GM19397 (cell line): ENCODE measurements at regions not wholly inside any gene's neighbourhood (a gene's known extent, or its start where the extent isn't known, plus 50 kb on each side); places are given as distances from the start of the nearest gene placed in this dataset.

Experiments used
- ATAC-seq: cut with Tn5 transposase; IDR thresholded peaks from one replicate; pipeline ENCODE4 v1.9.1; 2021; ENCODE audit warnings: mild to moderate bottlenecking, moderate library complexity; ENCODE audit not compliant: unreplicated experiment

DNA sequence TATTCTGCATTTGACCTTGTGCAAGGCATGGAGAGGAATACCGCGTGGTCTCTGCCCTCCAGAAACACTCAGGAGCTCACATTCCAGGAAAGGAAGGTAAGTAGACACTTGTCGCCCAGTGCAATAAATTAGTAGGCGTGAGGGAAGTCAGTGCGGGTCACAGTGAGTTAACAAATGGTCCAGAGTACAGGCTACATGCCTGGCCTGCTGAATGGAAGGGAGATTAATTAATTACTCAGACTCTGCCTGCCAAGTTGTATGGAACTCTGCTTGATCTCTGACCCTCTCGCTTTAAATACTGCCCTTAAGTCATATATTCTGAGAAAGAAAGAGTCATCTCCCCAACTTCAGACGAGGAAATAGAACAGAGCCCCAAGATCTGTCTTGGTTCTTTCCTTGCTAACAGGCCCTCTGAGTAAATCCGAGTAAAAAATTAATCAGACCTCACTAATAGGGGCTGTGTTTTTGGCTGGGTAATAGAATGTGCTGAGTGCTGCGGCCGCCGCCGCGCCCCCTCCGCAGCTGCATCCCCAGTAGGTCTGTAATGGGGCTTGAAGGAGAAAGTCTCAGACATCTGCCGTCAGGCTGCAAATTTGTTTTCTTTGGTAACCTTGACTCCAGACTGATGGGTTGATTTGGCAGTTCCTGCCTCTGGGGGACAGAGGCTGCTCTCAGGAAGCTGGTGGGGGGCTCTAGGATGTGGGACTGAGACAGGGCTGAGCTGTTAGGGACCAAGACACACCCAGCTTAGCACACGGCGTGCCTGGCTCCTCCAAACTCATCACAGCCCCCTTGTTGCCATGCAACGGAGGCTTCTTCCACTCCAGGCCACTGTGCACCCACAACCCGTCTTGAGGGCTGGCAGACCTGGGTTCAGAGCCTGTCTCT lies 144.4 kb downstream of the NSG2 start:
- no peak for ATAC-seq

DNA sequence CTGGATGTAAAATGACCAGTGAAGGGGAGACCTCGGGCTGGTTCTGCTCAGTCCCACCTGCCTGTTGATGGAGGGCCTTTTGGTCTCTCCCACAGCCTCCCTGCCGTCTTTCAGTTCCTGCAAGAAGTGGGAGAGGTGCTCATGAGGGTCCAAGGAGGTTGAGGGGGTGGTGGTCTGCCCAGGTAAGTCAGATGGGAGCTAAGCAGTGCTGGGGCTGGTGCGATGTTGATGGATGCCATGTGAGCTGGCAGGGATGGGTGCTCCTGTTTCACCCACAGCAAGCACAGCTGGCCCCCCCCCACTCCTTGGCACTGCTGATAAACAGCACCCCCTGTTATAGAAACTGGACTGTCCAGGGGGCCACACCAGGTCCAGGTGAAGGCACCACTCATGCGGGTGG lies 145.6 kb downstream of the NSG2 start:
- ATAC-seq, result no peak

DNA sequence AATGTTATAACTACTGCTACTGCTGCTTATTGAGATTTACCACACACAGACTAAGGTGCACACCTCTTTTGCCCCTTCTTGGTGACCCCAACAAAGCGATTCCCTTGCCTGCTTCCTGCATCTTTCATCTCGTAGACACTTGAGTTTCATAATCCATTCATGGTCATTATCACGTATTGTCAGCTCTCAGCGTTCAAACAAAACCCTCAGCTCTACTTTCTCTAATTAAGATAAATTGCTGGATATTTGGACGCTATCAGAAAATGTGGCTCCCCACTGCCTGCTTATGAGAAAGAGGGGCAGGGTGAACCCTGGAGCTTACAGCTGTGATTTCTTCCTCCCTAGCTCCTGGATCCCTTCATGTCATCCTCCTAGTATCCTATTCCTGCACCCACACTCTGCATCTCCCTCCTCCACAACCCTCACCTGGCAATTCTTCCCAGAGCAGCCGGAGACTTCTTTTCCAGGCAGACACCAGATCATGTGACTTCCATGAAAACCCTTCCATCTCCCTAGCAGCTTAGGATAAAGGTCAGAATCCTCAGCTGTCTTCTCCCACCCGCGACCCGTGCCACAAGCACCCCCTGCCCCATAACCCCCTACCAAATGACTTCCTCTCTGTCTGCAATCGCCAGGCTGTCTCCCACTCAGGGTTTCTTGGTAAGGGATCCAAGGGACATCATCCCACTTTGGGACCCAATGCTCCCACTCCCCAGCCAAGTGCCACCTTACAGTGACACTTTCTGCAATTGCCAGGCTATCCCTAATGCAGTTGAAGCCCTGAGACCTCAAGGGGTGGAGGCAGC lies 146.5 kb downstream of the NSG2 start:
- ATAC-seq, result no peak

DNA sequence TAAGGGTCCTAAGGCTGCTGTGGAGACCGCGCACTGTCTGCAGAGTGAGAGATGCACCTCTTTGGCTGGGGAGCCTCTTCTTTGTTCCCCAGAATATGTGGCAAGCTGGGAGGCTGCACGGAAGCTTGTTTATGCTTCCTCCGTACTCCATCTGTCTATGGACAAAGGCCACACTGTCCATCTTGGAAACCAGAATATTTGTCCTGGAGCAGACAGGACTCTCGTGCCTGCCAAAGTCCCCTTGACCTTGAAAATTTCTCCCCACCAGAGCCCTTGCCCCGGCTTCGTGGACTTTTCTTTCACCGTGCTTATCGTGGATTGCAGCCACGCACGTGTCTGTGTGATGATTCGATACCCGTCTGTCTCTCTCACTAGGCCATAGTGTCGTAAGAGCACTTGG lies 147.4 kb downstream of the NSG2 start:
- ATAC-seq, result no peak

DNA sequence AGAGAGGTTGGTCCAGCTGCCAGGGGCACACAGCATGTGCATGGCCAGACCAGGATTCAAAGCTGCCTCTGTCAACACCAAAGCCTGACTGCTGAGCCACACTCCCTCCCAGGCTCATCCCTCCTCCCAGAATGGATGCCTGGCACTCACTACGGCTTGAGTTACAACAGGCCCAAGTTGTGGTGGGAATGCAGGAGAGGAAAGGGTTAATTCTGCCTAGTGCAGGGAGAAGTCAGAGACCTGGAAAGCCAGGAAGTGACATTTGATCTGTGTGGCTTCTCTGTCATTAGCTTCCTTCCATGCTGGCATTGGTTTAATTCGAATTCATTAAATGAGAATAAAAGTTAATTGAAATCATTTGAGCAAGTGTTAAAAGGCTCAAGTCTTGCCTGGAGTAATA lies 150.0 kb downstream of the NSG2 start:
- no peak for ATAC-seq

DNA sequence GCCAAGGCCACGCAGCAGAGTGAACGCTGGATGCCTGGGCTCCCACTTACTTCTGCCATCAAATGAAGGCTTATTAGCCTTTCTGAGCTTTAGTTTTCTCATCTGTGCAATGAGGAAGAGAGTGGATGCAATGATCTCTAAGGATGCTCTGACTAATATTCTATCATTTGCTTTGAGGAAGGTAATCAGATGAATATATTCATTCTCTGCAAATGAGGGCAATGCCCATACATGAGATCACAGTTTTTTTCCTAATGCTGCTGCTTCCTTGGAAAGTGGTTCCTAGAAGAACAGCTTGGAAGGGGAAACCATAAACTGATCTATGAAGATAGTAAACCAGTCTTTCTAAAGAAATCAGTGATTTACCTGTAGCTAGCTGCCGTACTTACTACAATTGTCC lies 152.4 kb downstream of the NSG2 start:
- ATAC-seq, result no peak

DNA sequence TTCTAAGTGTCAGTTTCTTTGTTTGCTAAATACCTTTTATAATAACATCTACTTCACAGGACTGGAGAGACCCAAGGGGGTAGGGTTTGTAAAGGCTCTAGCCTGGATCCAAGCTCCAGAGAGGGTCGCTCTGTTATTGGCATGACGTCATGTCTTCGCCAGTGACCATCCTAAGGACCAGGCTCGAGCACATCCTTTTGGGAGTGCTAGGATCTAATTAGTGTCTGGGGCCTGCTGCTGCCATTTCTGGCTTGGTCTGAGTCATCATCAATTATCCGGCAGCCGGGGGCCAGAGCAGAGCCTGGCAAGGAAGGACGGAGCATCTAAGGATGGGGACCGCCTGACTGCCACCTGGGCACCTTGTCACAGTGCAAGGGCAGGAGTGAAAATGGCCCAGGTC lies 153.0 kb downstream of the NSG2 start:
- ATAC-seq, result no peak

DNA sequence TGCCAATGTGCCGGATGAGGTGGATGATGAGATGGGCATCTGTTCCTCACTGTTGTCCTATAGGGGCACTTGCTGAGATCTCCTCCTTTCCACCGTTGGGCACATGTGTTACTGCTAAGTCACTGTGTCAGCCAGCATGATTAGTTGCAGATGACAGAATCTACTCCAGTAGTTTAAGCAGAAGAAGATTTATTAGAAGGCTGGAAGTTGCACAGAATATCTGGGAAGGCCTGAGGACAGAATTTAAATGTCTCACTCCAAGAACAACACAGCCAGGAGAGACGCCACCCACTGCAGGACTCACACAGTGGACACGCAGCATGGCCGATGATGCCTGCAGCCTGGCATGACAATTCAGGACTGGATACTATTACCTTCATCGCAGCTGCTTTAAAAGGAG lies 157.5 kb downstream of the NSG2 start:
- ATAC-seq, result no peak

DNA sequence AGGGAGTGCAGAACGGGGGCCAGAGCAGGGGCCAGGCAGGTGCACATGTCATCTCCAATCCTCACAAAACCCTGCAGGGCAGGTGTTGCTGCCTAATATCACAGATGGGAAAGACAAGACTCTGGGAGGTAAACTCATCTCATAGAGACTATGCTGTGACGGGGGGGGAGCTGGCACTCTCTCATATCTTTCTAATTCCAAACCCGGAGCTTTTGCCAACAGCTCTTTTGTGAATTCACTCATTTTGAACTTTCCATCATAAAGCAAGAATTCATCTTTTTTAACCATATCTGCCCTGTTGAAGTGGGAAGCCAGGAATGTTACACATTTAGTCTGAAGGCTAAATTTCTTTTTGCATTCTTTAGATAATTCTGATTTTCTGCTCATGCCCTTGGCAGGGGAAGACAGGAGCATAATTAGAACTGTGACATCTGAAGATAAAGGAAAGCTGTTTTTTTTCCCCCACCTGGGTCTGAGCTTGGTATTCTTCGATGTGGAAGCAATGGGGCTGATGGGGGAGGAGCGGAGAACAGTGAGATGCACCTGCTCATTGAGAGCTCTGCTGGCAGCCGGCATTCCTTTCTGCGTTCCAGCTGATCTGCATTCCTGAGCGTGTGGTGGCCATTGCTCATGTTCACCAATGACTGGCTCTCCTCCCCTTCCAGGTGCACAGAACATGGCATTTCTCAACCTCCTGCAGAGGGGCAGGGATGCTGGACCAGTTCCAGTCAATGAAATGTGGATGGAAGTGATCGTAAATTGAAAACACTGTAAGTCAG lies 159.2 kb downstream of the NSG2 start:
- ATAC-seq, result no peak

DNA sequence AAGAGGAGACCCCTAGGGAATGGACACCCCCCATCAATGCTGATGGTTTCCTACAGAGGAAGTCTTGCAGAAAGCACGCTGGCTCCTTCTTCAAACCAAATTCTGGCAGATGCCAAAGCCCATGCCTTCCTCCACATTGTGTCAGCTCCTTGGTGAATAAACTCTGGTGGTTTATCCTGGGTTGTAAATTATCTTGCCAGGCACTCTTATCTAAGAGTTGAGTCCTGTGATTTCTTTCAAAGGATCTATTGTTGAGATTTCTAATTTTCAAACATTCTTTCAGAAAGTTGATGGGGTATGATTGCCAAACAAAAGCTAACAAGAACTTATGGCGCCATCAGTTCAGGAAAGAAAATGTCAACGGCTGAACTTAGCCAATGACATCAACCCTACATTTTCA lies 160.4 kb downstream of the NSG2 start:
- no peak for ATAC-seq

DNA sequence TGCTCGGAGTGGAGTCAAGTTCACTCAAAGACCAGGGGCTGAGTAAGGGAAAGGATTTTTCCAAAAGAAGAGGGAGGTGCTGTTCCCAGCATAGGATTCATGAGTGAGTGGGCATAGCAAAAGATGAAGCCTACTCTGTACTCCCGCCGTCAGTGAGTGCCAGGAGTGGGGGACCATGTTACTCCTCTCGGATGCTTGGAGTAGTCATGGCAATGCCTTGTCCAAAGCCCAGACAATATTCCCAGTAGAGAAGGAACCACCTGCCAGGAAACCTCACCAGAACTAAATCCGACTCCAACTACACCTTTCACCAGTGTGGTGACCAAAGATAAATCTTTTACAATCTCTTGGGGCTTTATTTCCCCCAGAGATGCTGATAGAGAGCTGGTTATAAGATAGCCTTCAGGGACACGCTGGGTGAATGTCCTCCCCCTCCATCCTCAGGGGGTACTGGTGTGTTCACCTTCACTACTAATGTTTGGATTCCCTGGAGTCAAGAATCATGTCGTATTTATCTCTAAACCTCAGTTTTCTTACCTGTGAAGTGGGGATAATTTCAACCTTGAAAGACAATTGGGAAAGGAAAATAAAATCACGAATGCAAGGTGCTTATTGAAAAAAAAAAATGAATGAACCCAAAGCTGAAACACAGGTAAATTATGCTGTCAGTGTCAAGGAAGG lies 165.2 kb downstream of the NSG2 start:
- no peak for ATAC-seq

DNA sequence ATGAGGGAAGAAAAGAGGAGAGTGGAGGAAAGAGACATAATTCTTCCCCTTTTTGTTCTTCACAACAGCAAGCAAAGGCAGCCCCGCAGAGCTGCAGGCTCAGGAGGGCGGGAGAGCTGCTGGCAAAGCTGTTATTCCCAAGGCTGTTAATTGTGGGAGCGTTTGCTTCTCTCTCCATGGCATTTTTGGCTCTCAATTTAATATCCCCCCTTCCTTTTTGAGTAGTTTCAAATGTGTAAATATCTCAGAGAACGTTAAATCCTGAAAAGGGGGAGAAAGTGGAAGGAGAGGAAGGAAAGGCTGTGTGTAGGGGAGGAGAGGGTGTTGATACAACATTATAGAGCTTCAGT lies 165.7 kb downstream of the NSG2 start:
- ATAC-seq, result no peak

DNA sequence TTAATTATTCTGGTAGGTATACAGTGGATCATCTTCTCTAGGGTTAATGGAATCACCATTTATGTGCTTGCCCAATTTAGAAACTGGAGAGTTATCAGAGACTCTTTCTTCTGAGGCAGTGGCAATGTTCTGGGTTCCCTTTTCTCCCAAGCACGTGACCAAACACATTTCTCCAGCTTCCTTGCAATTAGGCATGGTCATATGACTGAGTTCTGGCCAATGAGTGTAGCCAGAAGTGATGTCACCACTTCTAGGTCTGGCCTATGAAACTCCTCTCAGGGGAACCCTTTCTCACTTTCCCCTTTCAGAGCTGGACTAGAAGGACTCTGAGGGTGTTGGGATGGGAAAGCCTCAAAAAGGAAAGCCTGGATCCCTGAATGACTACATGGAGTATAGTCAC lies 172.0 kb downstream of the NSG2 start:
- no peak for ATAC-seq

DNA sequence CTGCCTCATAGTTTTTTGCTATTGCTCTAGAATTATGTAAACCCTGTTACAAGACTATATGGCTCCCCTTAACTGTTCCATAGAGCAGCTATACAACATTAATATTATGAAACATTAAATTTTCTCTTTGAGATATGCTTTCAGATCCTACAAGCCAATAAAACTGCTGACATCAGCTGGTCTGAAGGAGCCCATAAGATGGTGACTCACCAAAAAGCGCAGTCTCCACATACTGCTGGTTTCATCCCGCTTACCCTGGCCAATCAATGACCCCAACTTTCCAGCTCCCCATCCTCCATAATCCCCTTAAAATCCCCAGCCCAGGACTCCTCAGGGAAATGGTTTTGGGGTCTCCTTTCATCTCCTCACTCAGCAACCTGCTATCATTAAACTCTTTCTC lies 172.7 kb downstream of the NSG2 start:
- ATAC-seq, result no peak

DNA sequence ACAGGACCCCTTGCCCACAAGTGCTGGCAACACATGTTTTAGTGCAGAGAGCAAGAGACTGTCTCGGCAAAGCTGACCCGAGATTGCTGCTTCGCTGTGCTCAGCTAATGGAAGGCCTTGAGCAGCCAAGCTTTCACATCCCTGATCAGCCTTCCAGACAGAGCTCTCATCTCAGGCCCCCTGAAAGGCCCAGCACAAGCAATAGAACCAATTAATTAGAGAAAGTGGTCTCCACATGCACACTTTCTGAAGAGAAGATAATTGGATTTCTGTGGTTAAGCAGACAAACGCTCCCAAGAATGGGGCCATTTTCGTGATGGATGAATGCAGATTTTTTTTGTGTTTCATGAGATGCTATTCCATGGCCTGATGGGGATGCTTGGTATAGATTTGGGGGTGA lies 174.9 kb downstream of the NSG2 start:
- no peak for ATAC-seq

DNA sequence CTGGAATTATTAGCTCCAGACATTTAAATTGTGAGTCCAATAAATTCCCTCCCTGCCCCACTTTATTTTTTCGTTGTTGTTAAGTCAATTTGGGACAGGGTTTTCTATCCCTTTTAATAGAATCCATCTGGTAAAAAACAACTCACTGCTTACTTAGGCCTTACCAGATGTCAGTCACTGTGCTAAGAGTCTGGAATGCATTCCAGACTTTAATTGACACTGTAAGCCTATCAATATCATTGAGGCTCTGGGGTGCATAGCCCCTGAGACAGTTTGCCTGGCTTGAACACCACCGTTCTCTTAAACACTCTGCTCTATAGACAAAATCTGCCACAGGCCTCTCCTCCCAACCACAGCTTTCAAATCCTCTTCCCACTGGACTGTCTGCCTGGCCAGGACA lies 175.9 kb downstream of the NSG2 start:
- no peak for ATAC-seq

DNA sequence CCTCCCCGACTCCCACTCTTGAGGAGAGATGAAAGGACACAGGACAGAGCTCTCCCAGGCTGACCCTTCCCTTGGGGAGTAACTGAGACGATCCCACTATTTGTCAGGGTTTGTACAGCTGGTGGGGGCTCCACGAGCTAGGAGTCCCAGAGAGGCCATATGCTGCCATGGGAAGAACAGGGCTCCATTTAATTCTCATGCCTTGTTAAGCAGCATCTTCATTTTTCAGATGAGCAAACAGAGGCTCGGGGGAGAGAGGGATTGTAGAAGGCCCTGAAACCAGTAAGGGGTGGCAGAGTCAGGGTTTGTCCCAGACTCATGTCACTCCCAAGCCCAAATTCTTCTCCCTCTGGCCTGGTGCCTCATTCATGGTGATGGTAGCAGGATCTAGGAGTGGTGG lies 176.4 kb downstream of the NSG2 start:
- ATAC-seq, result no peak

DNA sequence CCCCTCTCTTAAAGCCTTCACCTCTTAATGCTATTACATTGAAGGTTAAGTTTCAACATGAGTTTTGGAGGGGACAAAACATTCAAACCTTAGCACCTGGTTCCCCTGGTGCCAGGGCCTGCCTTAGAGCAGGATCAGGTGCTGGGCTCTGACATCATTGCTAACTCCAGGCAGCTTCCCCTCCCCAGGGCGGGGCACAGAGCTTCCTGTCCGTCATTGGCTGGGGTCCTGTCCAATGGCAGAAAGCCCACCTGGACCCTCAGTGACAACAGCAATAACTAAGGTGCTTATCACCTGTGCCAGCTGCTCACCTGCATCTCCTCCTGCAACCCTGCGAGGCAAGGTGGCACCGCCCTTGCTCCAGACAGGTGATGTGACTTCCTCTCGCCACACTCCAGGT lies 177.4 kb downstream of the NSG2 start:
- no peak for ATAC-seq

DNA sequence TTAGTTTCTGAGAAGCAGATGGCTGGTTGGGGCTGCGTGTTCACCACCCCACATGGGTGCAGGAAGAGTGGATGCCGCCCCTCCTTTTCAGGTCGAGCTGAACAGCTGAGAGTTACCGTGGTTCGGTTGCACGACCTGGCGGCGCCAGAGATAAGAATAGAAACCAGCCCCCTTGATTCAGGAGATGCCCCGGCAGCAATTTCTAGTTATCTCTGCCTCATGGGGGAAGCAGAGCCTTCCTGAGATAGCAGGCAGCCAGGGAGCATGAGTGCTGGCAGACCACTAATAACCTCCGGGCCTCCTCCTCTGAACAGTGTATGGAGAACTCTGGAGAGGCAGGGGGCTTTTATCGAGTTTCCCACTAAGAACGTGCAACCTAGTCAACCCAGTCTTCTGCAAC lies 177.8 kb downstream of the NSG2 start:
- ATAC-seq, result no peak

DNA sequence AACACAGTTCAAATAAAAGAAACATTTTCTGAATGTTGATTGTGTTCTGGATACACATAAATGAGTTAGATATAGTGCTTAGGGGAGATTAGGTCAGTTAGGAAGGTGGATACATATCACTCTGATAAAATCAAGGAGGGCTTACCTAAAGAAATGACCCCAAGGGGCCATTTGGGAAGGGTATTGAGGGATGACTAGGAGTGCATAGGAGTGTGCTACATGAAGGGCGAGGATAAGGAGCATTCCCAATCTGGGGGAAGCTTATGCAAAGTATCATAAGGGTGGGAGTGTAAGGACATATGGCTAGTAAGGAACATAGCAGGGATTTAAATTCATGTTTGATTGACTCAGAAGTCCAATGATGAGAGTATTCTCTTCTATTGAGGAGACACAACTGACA lies 183.6 kb downstream of the NSG2 start:
- no peak for ATAC-seq
